H1 (cell line): ENCODE measurements at regions not wholly inside any gene's neighbourhood (a gene's known extent, or its start where the extent isn't known, plus 50 kb on each side); places are given as distances from the start of the nearest gene placed in this dataset.

Experiments used
- CTCF ChIA-PET: fragments of 300-600 bp; sonication (Branson Sonifier 250); formaldehyde crosslinking; loops from one replicate; lab custom pipeline; 2021; ENCODE audit not compliant: partially characterized antibody; lab: Charles Lee
- POLR2A ChIA-PET: fragments of 300-600 bp; sonication (Branson Sonifier 250); formaldehyde crosslinking; loops from one replicate; lab custom pipeline; 2021; ENCODE audit warnings: inconsistent platforms; ENCODE audit not compliant: partially characterized antibody; lab: Charles Lee
- DNase-seq, 2 experiments: peaks; one replicate each; pipeline versions ENCODE4 v3.0.0 to v3.0.0-alpha.2; 2010 to 2022; ENCODE audit warnings: low spot score in 2 of 2, low read depth in 1 of 2, mixed read lengths in 1 of 2
- FAIRE-seq: peaks from 2 replicates; lab custom pipeline; 2011; peaks lifted over from hg19 to GRCh38; lab: Jason Lieb, UNC
- H2AFZ ChIP-seq: 2 replicates; pipeline ENCODE4 v1.8.1; 2012; ENCODE audit warnings: low read length, inconsistent platforms
- H2AK5ac ChIP-seq: 2 replicates; pipeline ENCODE4 v1.6.1; 2013; ENCODE audit warnings: low read depth, low read length
- H2BK120ac ChIP-seq: replicated peaks from 2 replicates; pipeline ENCODE3; 2013; ENCODE audit warnings: low read depth, low read length, inconsistent platforms
- H2BK12ac ChIP-seq: 2 replicates; pipeline ENCODE4 v1.6.1; 2013; ENCODE audit warnings: low read depth, low read length
- H2BK15ac ChIP-seq: 2 replicates; pipeline ENCODE4 v1.6.1; 2013; ENCODE audit warnings: low read length
- H2BK20ac ChIP-seq: 2 replicates; pipeline ENCODE4 v1.6.1; 2013; ENCODE audit warnings: low read length
- H2BK5ac ChIP-seq: 2 replicates; pipeline ENCODE4 v1.6.1; 2013; ENCODE audit warnings: low read depth, low read length
- H3K14ac ChIP-seq: 2 replicates; pipeline ENCODE4 v1.6.1; 2013; ENCODE audit warnings: inconsistent platforms; ENCODE audit not compliant: insufficient read length
- H3K18ac ChIP-seq: 2 replicates; pipeline ENCODE4 v1.6.1; 2013; ENCODE audit warnings: low read length; ENCODE audit errors: extremely low read depth
- H3K23ac ChIP-seq: 2 replicates; pipeline ENCODE4 v1.6.1; 2013; ENCODE audit warnings: inconsistent platforms; ENCODE audit not compliant: insufficient read length
- H3K23me2 ChIP-seq: 2 replicates; pipeline ENCODE4 v1.6.1; 2013; ENCODE audit warnings: low read depth, low read length
- H3K27ac ChIP-seq: 2 replicates; pipeline ENCODE4 v1.6.1; 2011; ENCODE audit warnings: low read depth, low read length, inconsistent platforms
- H3K27me3 ChIP-seq, 4 experiments: replicated peaks in 1 of 4; 1 replicate in 1 of 4; 2 replicates in 3 of 4; pipeline versions ENCODE4 v1.6.1 to v1.8.1; 2011 to 2013; ENCODE audit warnings: low read length in 3 of 4, mild to moderate bottlenecking in 3 of 4, inconsistent platforms in 2 of 4, mixed read lengths in 2 of 4, moderate library complexity in 1 of 4; ENCODE audit not compliant: control insufficient read depth in 3 of 4, insufficient read depth in 3 of 4; ENCODE audit errors: extremely low read depth in 1 of 4
- H3K36me3 ChIP-seq, 4 experiments: 2 replicates each; pipeline versions ENCODE4 v1.6.1 to v1.8.1; 2011 to 2013; ENCODE audit warnings: mild to moderate bottlenecking in 4 of 4, low read length in 3 of 4, moderate library complexity in 2 of 4, control low read depth in 1 of 4, inconsistent platforms in 1 of 4; ENCODE audit not compliant: insufficient read depth in 4 of 4, control insufficient read depth in 2 of 4
- H3K4ac ChIP-seq: replicated peaks from 2 replicates; pipeline ENCODE3; 2013; ENCODE audit warnings: low read length, low read depth, mixed read lengths, inconsistent platforms; ENCODE audit not compliant: insufficient read length
- H3K4me1 ChIP-seq, 4 experiments: replicated peaks in 1 of 4; 1 replicate in 1 of 4; 2 replicates in 3 of 4; pipeline versions ENCODE4 v1.6.1 to v1.8.1; 2011 to 2013; ENCODE audit warnings: low read length in 3 of 4, inconsistent platforms in 2 of 4, mixed read lengths in 1 of 4; ENCODE audit not compliant: insufficient read depth in 4 of 4, control insufficient read depth in 3 of 4
- H3K4me2 ChIP-seq, 2 experiments: 2 replicates each; pipeline versions ENCODE4 v1.6.1 to v1.8.1; 2011 to 2013; ENCODE audit warnings: low read depth in 2 of 2, low read length in 2 of 2, control low read depth in 1 of 2, inconsistent platforms in 1 of 2, mild to moderate bottlenecking in 1 of 2; ENCODE audit not compliant: insufficient read depth in 1 of 2
- H3K4me3 ChIP-seq, 4 experiments: fragments of 200-600, 300-600 bp in 1 of 4; sonication (generic), shearing (Covaris generic), sonication (Bioruptor Twin) in 1 of 4; 2 replicates each; pipeline versions ENCODE4 v1.5.1 to v1.8.1; 2011 to 2016; ENCODE audit warnings: low read length in 4 of 4, low read depth in 3 of 4, control low read depth in 2 of 4, inconsistent platforms in 2 of 4, mild to moderate bottlenecking in 2 of 4, mixed read lengths in 1 of 4, moderate library complexity in 1 of 4; ENCODE audit not compliant: insufficient read depth in 2 of 4; ENCODE audit errors: extremely low read depth in 1 of 4
- H3K56ac ChIP-seq: replicated peaks from 2 replicates; pipeline ENCODE3; 2013; ENCODE audit warnings: low read depth, mild to moderate bottlenecking, mixed read lengths, low read length, inconsistent platforms; ENCODE audit not compliant: insufficient read length
- H3K79me1 ChIP-seq: 2 replicates; pipeline ENCODE4 v1.6.1; 2013; ENCODE audit warnings: low read depth, low read length, control low read depth
- H3K79me2 ChIP-seq, 2 experiments: 2 replicates each; pipeline versions ENCODE4 v1.6.1 to v1.8.1; 2012 to 2013; ENCODE audit warnings: low read length in 2 of 2, mild to moderate bottlenecking in 2 of 2, inconsistent platforms in 1 of 2; ENCODE audit not compliant: insufficient read depth in 2 of 2, control insufficient read depth in 1 of 2
- H3K9ac ChIP-seq, 4 experiments: replicated peaks in 1 of 4; 1 replicate in 1 of 4; 2 replicates in 3 of 4; pipeline versions ENCODE4 v1.6.1 to v1.8.1; 2011 to 2013; ENCODE audit warnings: low read depth in 3 of 4, low read length in 3 of 4, control low read depth in 2 of 4, mild to moderate bottlenecking in 2 of 4, moderate library complexity in 2 of 4, inconsistent platforms in 1 of 4; ENCODE audit errors: extremely low read depth in 1 of 4
- H3K9me3 ChIP-seq, 2 experiments: 2 replicates each; pipeline versions ENCODE4 v1.6.1 to v1.8.1; 2012 to 2013; ENCODE audit warnings: mild to moderate bottlenecking in 2 of 2, moderate library complexity in 2 of 2, control low read depth in 1 of 2, inconsistent platforms in 1 of 2, low read depth in 1 of 2, low read length in 1 of 2, mixed read lengths in 1 of 2; ENCODE audit not compliant: insufficient read depth in 2 of 2
- H4K20me1 ChIP-seq, 2 experiments: replicated peaks in 1 of 2; 2 replicates each; pipeline versions ENCODE3 to v1.8.1; 2011 to 2013; ENCODE audit warnings: inconsistent platforms in 2 of 2, low read length in 2 of 2, mild to moderate bottlenecking in 1 of 2; ENCODE audit not compliant: insufficient read depth in 2 of 2, control insufficient read depth in 1 of 2
- H4K5ac ChIP-seq: 2 replicates; pipeline ENCODE4 v1.6.1; 2013; ENCODE audit warnings: low read length, low read depth, mixed read lengths, inconsistent platforms; ENCODE audit not compliant: insufficient read length
- H4K8ac ChIP-seq: 2 replicates; pipeline ENCODE4 v1.8.0; 2013; ENCODE audit warnings: mild to moderate bottlenecking, moderate library complexity, low read length, inconsistent platforms; ENCODE audit not compliant: insufficient read depth; ENCODE audit errors: extremely low read depth
- H4K91ac ChIP-seq: replicated peaks from 2 replicates; pipeline ENCODE3; 2013; ENCODE audit warnings: low read length, mixed read lengths, inconsistent platforms; ENCODE audit not compliant: insufficient read length
- ATF2 ChIP-seq: IDR thresholded peaks from 2 replicates; pipeline ENCODE4 v1.6.1; 2012; ENCODE audit warnings: low read length, inconsistent platforms
- CBX5 ChIP-seq: fragments of 300-800, 300-1000 bp; sonication (generic); IDR thresholded peaks from 2 replicates; pipeline ENCODE4 v1.7.1; 2016; ENCODE audit warnings: antibody characterized with exemption, low read length, low read depth
- CREB1 ChIP-seq: IDR thresholded peaks from 2 replicates; pipeline ENCODE4 v1.6.1; 2012; ENCODE audit warnings: inconsistent platforms
- CTCF ChIP-seq, 3 experiments: IDR thresholded peaks; 1 replicate in 2 of 3; 2 replicates in 1 of 3; pipeline versions ENCODE4 v1.5.1 to v1.6.1; 2011; ENCODE audit warnings: low read length in 3 of 3, mild to moderate bottlenecking in 3 of 3, inconsistent platforms in 2 of 3, low read depth in 1 of 3, moderate library complexity in 1 of 3; ENCODE audit not compliant: insufficient read depth in 1 of 3; ENCODE audit errors: control extremely low read depth in 1 of 3
- POLR2A ChIP-seq, 2 experiments: IDR thresholded peaks; 1 replicate in 1 of 2; 2 replicates in 1 of 2; pipeline ENCODE4 v1.6.1; 2011; ENCODE audit warnings: low read depth in 2 of 2, low read length in 2 of 2, mild to moderate bottlenecking in 2 of 2; ENCODE audit errors: control extremely low read depth in 1 of 2
- RAD21 ChIP-seq, 2 experiments: IDR thresholded peaks in 1 of 2; conservative IDR thresholded peaks in 1 of 2; 2 replicates each; pipeline ENCODE4 v1.6.1; 2011; ENCODE audit warnings: low read depth in 2 of 2, low read length in 2 of 2, improper control_type of control experiment in 1 of 2, inconsistent platforms in 1 of 2, mild to moderate bottlenecking in 1 of 2, moderate library complexity in 1 of 2
- RBBP5 ChIP-seq: IDR thresholded peaks from 2 replicates; pipeline ENCODE4 v1.7.1; 2012; ENCODE audit warnings: low read depth, mild to moderate bottlenecking, inconsistent platforms, low read length, moderate library complexity, borderline replicate concordance
- RXRA ChIP-seq: IDR thresholded peaks from 2 replicates; pipeline ENCODE4 v1.6.1; 2011; ENCODE audit warnings: low read depth, mild to moderate bottlenecking, low read length, moderate library complexity; ENCODE audit not compliant: insufficient read depth
- TCF12 ChIP-seq: IDR thresholded peaks from 2 replicates; pipeline ENCODE4 v1.6.1; 2011; ENCODE audit warnings: low read depth, mild to moderate bottlenecking, low read length
- WGBS, 2 experiments: shearing (Covaris generic) in 1 of 2; methylation state at CpG; one replicate each; pipeline versions ENCODE4 v1.1.6 to v1.1.7; 2013 to 2015; ENCODE audit warnings: low lambda C conversion rate in 2 of 2, mixed read lengths in 2 of 2, inconsistent platforms in 1 of 2, low coverage in 1 of 2, missing lambda C conversion rate in 1 of 2; ENCODE audit not compliant: insufficient replicate concordance in 2 of 2, insufficient coverage in 1 of 2, insufficient read length in 1 of 2; ENCODE audit errors: extremely low coverage in 1 of 2, missing lambda C conversion rate in 1 of 2; 5-methylcytosine and 5-hydroxymethylcytosine counted together

- Histone ChIP-seq H3K4me2 (no peak overlapping the region), H2AK5ac (no peak overlapping the region), H2AFZ (no peak overlapping the region), H3K79me2 (no peaks in the 10 kb centered on the region; a peak in 1 of 4 replicates), H4K5ac (no peak overlapping the region), H3K23me2 (peaks cover 4% of the 10 kb centered on the region; the same call in 1 of the 2 replicates), H4K8ac (no peak overlapping the region; the same call in 1 of the 2 replicates), H3K18ac (no peak overlapping the region), H3K4me3 (no peak overlapping the region), H3K14ac (no peak overlapping the region), H3K4me1 (no peaks in the 10 kb centered on the region), H2BK5ac (no peak overlapping the region), H3K36me3 (no peaks in the 10 kb centered on the region; a peak in 1 of 8 replicates), H3K9me3 (peaks cover 3% of the 10 kb centered on the region in 2 experiments; a peak in 1 of 4 replicates), H3K9ac (no peak overlapping the region), H4K20me1 (no peaks in the 10 kb centered on the region), H3K27me3 (no peaks in the 10 kb centered on the region), H3K56ac (no peak overlapping the region), H2BK20ac (no peak overlapping the region), H2BK12ac (no peak overlapping the region), H2BK120ac (no peak overlapping the region), H2BK15ac (no peak overlapping the region), H4K91ac (no peak overlapping the region), H3K4ac (no peak overlapping the region), H3K79me1 (no peaks in the 10 kb centered on the region), H3K27ac (no peak overlapping the region), H3K23ac (no peak overlapping the region)
- TF ChIP-seq CTCF (IDR thresholded peaks at IDR 0.05; ENCODE audit: control extremely low read depth in 1 of 3, insufficient read depth in 1 of 3, low read depth in 1 of 3, low read length in 3 of 3) (peak in 2 of 3 experiments; percentile 37 to 38; a peak in 3 of 4 replicates), TCF12 (no peak), CBX5 (no peak), RAD21 (IDR thresholded peaks at IDR 0.05 in 1 of 2, conservative IDR thresholded peaks at IDR 0.05 in 1 of 2; ENCODE audit: low read depth in 2 of 2, low read length in 2 of 2) (peak; percentile 49 to 60), CREB1 (no peak), POLR2A (IDR thresholded peaks at IDR 0.05; ENCODE audit: control extremely low read depth in 1 of 2, low read depth in 2 of 2, low read length in 2 of 2) (no peak), ATF2 (no peak), RXRA (no peak), RBBP5 (no peak)
- FAIRE-seq: no peak
- no peak for DNase-seq
- ChIA-PET POLR2A (no interaction called here), CTCF (interaction anchor here (1.0 to 1.7 kb wide), 3 partner anchors 13 to 80 kb away, joined by 3 to 9 read pairs (median 3); no protein-coding TSS in a partner anchor)
- 77% methylated on average over 6 of the region's 6 CpGs; no CpG with 5 or more reads in 1 of the 2 experiments for WGBS, 2 experiments
Measured at GRCh38 chr14:97177016-97177415, 379.8 kb downstream of the VRK1 start.
